ENCODE measurements at regions not wholly inside any gene's neighbourhood (a gene's known extent, or its start where the extent isn't known, plus 50 kb on each side); places are given as distances from the start of the nearest gene placed in this dataset.

DNA sequence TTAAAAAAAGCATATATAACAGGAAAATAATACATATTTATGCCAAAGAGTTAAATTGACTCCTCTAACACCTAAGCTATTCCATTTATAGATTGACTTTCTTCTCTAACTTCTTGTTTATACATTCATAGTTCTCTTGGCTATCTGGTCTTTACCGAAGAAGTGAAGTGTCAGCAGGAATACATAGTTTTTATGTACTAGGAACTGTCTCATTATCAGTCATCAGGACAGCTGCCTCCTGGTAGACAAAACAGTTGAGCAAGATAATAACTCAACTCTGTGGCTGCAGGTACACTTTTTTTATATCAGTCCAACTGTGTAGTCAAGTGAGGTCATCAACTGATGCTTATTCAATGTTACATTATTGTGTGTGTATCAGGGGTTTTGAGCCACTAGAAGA, 1436.0 kb upstream of the NUDT12 start:
- H3K4me3 ChIP-seq (ENCODE audit: low read depth, low read length): no peak overlapping the region
- DNase-seq (ENCODE audit: low read depth, low spot score): no peak
- in situ Hi-C loops (cut with HindIII; ENCODE audit: low sequenced_read_pairs): no loop called here
- TF ChIP-seq, protein P1, sequence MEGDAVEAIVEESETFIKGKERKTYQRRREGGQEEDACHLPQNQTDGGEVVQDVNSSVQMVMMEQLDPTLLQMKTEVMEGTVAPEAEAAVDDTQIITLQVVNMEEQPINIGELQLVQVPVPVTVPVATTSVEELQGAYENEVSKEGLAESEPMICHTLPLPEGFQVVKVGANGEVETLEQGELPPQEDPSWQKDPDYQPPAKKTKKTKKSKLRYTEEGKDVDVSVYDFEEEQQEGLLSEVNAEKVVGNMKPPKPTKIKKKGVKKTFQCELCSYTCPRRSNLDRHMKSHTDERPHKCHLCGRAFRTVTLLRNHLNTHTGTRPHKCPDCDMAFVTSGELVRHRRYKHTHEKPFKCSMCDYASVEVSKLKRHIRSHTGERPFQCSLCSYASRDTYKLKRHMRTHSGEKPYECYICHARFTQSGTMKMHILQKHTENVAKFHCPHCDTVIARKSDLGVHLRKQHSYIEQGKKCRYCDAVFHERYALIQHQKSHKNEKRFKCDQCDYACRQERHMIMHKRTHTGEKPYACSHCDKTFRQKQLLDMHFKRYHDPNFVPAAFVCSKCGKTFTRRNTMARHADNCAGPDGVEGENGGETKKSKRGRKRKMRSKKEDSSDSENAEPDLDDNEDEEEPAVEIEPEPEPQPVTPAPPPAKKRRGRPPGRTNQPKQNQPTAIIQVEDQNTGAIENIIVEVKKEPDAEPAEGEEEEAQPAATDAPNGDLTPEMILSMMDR (IDR thresholded peaks at IDR 0.05; ENCODE audit: low read depth, low read length): no peak

DNA sequence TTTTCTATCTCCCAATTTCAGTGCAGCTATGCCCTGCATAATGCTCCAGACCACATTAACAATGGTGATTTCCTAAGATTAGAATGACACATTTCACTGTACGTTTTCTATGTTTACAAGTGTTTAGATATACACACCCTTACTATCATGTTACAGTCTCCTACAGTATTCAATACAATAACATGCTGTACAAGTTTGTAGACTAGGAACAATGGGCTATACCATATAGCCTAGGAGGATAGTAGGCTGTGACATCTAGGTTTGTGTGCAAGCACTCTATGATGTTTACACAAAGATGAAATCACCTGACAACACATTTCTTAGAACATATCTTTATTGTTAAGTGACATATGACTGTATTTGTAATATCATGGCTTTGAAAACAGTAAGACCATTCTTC, 1435.6 kb upstream of the NUDT12 start:
- TF ChIP-seq, protein P1 (IDR thresholded peaks at IDR 0.05; ENCODE audit: low read depth, low read length): no peak
- no peak for DNase-seq (ENCODE audit: low read depth, low spot score)
- no peak overlapping the region for H3K4me3 ChIP-seq (ENCODE audit: low read depth, low read length)
- in situ Hi-C loops (cut with HindIII; ENCODE audit: low sequenced_read_pairs): no loop called here

DNA sequence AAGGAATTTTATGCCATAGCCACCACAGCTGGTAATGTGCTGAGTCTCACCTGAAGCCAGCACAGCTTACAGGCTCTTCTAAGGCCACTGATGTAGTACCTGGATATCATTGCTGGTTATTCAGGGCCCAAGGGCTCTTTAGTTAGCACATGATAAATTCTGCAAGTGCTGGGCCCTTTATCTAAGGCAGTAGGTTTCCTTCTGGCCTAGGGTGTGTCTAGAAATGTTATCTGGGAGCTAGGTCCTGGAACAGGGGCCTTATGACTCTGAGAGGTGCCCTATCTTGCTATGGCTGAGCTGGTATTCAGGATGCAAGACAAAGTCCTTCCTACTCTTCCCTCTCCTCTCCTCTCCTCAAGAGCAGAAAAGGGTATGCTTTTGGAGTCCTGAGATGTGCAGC, 1424.5 kb upstream of the NUDT12 start:
- in situ Hi-C loops (cut with HindIII; ENCODE audit: low sequenced_read_pairs): no loop called here
- DNase-seq (ENCODE audit: low read depth, low spot score): no peak
- TF ChIP-seq, protein P1 (IDR thresholded peaks at IDR 0.05; ENCODE audit: low read depth, low read length): no peak
- no peak overlapping the region for H3K4me3 ChIP-seq (ENCODE audit: low read depth, low read length)

DNA sequence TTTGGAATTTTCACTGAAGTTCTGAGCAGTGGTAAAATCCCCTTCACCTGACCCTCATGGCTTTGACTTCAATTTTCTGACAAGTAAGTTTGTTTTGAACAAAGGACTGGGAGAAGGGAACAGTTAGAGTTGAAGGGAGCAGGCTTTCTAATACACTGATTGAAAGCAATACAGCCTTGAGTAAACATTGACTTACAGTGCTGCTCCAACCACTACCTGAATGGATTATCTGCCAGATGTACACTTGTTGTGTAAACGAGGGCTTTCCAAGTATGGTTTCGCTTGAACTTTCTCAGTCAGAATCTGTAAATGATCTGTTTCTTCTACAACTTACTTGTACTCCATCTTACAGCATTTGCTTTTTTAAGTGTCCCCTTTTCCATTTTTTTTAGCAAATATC, 1414.9 kb upstream of the NUDT12 start:
- no peak for DNase-seq (ENCODE audit: low read depth, low spot score)
- in situ Hi-C loops (cut with HindIII; ENCODE audit: low sequenced_read_pairs): no loop called here
- H3K4me3 ChIP-seq (ENCODE audit: low read depth, low read length): no peak overlapping the region
- TF ChIP-seq, protein P1 (IDR thresholded peaks at IDR 0.05; ENCODE audit: low read depth, low read length): no peak

DNA sequence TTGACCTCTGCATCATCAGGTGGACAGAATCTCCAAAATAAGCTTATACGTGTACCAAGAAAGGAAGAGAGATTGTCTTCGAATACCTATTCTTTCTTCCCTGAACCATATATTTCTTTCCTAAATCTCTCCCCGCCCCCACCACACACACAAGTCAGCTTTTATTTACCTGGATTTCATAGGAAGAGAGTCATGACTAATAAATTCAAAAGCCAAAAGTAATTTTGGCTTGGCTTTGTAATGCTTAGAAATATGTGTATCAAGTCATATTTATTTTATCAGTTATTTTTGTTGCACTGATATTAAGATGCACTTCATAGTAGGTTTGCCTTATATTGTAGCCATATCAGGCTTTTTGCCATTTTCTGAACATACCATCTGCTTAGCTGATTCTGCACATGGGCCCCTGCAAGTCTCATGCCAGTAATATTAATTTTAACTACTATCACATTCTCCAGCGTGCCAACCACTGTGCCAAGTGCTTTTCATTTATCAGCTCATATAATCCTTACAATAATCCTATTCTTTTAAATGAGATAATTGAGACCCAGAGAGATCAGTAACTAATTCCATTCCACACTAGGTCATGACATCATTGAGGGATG, 1405.3 kb upstream of the NUDT12 start:
- H3K4me3 ChIP-seq (ENCODE audit: low read depth, low read length): no peak overlapping the region
- DNase-seq (ENCODE audit: low read depth, low spot score): no peak
- in situ Hi-C loops (cut with HindIII; ENCODE audit: low sequenced_read_pairs): no loop called here
- TF ChIP-seq, protein P1 (IDR thresholded peaks at IDR 0.05; ENCODE audit: low read depth, low read length): no peak

DNA sequence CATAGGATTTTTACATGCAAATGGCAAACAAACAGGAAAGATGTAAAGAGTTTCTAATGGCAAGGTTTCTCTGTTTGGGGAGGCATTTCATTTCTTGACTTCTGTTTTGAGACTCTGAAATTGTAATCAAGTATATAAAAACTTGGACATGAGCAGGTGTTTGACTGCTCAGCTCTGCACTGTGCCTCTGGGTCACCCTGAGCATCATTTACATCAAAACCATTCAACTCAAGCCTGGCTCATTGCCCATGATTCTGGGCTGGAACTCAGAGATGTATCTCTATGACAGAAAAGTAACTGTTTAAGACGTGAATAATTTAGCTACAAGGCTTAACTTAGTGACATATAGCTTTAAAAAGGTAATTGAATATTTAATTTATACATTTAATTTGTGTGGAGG, 1402.4 kb upstream of the NUDT12 start:
- TF ChIP-seq, protein P1 (IDR thresholded peaks at IDR 0.05; ENCODE audit: low read depth, low read length): no peak
- no peak overlapping the region for H3K4me3 ChIP-seq (ENCODE audit: low read depth, low read length)
- DNase-seq (ENCODE audit: low read depth, low spot score): no peak
- in situ Hi-C loops (cut with HindIII; ENCODE audit: low sequenced_read_pairs): no loop called here

DNA sequence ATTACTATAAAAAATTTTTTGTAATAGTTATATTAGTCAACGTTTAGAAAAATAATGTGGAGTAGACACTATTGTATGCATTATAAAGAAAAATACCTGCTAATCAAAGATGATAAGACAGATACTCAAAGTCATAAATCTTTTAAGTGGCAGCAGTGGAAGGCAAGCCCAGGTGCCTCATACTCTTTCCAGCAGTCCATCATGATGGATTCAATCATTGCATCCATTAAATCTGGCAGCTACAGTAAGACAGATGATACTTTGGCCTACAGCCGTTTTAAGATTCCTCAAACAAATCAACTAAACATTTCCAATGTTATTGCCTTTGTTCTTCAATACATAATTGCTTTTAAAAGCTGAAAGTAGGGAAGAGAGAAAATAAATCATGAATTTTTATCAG, 1392.9 kb upstream of the NUDT12 start:
- H3K4me3 ChIP-seq (ENCODE audit: low read depth, low read length): no peak overlapping the region
- TF ChIP-seq, protein P1 (IDR thresholded peaks at IDR 0.05; ENCODE audit: low read depth, low read length): no peak
- in situ Hi-C loops (cut with HindIII; ENCODE audit: low sequenced_read_pairs): no loop called here
- no peak for DNase-seq (ENCODE audit: low read depth, low spot score)
